Hematopoietic multipotent progenitor cell treated with erythropoietin and hydrocortisone succinate and interleukin-3 and kit ligand, for 6 days (in vitro differentiated cells): ENCODE measurements at regions not wholly inside any gene's neighbourhood (a gene's known extent, or its start where the extent isn't known, plus 50 kb on each side); places are given as distances from the start of the nearest gene placed in this dataset.

Experiments
- DNase-seq: peaks from one replicate; pipeline ENCODE4 v3.0.0-alpha.2; 2015

- no peak for DNase-seq
Observed at GRCh38 chr9:13627502-13627901, 348.0 kb upstream of the MPDZ start.

GRCh38 chr9:13627071-13627470 lies 347.6 kb upstream of the MPDZ start:
- no peak for DNase-seq

- DNase-seq, result no peak
Observed at GRCh38 chr9:13626601-13627000, 347.1 kb upstream of the MPDZ start.

GRCh38 chr9:13621872-13622564 lies 342.5 kb upstream of the MPDZ start:
- no peak for DNase-seq

- DNase-seq, result no peak
Observed at GRCh38 chr9:13616491-13617035, 337.1 kb upstream of the MPDZ start.

- DNase-seq, result no peak
Observed at GRCh38 chr9:13615660-13616490, 336.4 kb upstream of the MPDZ start.

GRCh38 chr9:13614060-13614459 lies 334.6 kb upstream of the MPDZ start:
- DNase-seq, result no peak

- no peak for DNase-seq
Observed at GRCh38 chr9:13613296-13613695, 333.8 kb upstream of the MPDZ start.

- no peak for DNase-seq
Observed at GRCh38 chr9:13608451-13608850, 329.0 kb upstream of the MPDZ start.

DNA sequence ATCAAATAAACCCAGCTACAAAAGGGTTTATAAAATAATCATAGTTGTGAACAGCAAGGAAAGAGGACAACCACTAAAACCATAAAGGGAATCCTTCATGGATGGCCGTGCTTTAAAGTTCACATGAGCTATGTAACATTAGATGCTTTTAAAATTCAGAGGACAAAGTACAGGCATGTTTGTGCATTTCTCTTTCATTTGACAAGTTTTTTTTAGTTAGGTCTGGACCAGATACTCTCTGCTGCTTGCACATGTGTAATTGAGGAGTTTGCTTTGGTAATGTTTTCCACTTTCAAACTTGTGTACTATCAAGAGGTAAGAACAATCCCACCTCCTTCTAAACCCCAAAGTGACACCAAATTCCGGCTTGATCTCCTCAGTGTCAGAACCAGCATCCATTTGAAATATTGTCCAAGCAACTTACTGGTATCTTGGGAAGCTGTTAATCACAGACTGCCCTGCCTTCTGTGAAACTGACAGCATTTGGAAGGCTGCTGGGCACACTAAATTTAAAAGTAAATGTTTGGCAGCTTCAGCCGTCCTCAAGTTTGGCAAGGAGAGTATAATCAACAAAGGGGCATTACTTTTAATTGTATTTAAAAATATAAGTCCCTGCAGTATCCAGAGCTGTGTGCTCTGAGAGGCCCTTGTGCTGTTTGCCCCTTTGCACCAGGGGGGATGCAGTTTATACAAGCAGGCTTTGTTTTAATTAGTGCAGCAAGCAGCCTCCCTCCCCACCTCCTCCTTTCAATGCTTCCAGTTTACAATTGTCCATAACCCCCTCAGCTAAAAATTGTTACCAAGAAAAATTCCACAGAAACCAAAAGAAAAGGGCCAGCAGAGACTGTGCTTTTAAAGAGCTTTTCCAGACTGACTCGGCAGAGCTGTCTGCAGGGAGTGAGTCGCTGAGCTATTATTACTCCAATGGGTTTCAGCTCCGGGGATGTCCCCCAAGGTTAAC lies 328.3 kb upstream of the MPDZ start:
- no peak for DNase-seq

DNA sequence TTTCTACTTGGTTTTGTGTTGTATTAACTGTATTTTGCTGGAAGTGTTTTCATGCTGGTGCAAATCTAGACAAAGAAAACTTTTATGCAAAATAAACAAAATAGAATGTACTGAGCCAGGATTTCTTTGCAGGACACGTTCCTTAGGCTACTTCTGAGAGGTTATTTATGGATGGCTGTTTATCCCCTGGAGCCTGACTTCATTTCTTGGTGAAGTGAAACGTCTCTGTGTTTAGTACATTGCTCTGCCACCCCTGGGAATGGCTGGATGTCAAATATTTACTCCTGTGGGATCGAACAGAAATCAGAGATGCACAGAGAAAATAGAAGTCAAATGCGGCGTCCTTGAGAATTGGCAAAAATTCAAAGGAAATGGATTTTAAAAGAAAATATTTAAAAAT lies 327.1 kb upstream of the MPDZ start:
- no peak for DNase-seq

- no peak for DNase-seq
Observed at GRCh38 chr9:13603921-13604320, 324.4 kb upstream of the MPDZ start.

DNA sequence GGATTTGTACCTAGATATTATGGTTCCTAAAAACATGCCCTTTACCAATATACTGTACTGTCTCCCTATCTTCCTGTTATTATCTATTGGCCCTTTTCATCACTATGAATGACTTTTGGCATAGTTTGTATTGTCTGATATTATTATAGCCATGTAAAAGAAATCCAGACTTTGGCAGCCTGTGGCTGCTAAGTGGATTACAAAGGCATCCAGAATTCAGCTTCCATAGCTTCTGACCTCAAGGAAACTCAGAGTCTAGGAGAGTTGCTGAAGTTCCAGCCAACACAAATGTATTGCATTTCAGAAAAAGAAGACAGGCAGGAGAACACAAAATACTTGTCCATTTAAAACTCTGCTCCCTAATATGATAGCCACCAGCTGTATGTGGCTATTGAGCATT lies 319.2 kb upstream of the MPDZ start:
- DNase-seq, result no peak

GRCh38 chr9:13597427-13597826 lies 317.9 kb upstream of the MPDZ start:
- DNase-seq, result no peak

DNA sequence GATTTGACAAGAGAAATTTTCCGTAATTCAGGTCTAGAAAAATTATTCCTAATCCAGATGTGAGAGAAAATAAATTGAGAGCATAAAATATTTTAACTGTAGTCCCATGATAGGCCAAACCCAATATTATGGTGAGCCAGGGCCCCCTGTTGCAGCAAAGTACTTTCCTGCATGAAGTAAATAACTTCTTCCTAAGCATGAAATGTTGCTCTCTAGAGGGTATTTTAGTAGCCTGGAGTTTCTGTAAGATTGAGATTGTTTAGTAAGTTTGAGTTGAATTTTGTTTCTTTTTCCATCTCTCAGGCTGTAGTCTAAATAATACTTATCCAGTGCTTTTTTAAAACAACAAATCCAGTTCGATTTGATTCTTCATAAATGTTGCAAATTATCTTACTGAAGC lies 317.5 kb upstream of the MPDZ start:
- no peak for DNase-seq

GRCh38 chr9:13596383-13596970 lies 317.0 kb upstream of the MPDZ start:
- no peak for DNase-seq

GRCh38 chr9:13590996-13591395 lies 311.5 kb upstream of the MPDZ start:
- no peak for DNase-seq

- no peak for DNase-seq
Observed at GRCh38 chr9:13589034-13589737, 309.7 kb upstream of the MPDZ start.

- DNase-seq, result no peak
Observed at GRCh38 chr9:13588151-13589033, 308.9 kb upstream of the MPDZ start.

GRCh38 chr9:13587571-13587970 lies 308.1 kb upstream of the MPDZ start:
- no peak for DNase-seq
